HCT116 (cell line): ENCODE measurements at regions not wholly inside any gene's neighbourhood (a gene's known extent, or its start where the extent isn't known, plus 50 kb on each side); places are given as distances from the start of the nearest gene placed in this dataset.

Experiments
- EZH2 ChIP-seq: fragments of 200-600 bp; sonication (generic); IDR thresholded peaks from 2 replicates; pipeline ENCODE4 v1.6.1; 2017; ENCODE audit warnings: antibody characterized with exemption, mixed run types
- POLR2A ChIP-seq: IDR thresholded peaks from 2 replicates; pipeline ENCODE4 v1.7.0; 2011; ENCODE audit warnings: borderline replicate concordance; ENCODE audit not compliant: insufficient read depth, insufficient read length; ENCODE audit errors: extremely low read depth
- POLR2AphosphoS5 ChIP-seq: IDR thresholded peaks from 2 replicates; pipeline ENCODE4 v1.6.1; 2011; ENCODE audit warnings: mild to moderate bottlenecking, low read depth, low read length, moderate library complexity
- ZNF274 ChIP-seq: fragments of 200-500 bp; sonication (Bioruptor generic); IDR thresholded peaks from 2 replicates; pipeline ENCODE4 v1.6.1; 2014; ENCODE audit warnings: mild to moderate bottlenecking, low read depth, low read length, inconsistent platforms
- TF ChIP-seq, protein P1 (sequence below), 3 experiments: fragments of 200-600 bp in 1 of 3; sonication (generic) in 1 of 3; IDR thresholded peaks in 2 of 3; conservative IDR thresholded peaks in 1 of 3; 2 replicates each; pipeline ENCODE4 v1.5.1; 2012 to 2017; ENCODE audit warnings: low read depth in 2 of 3, low read length in 2 of 3, antibody characterized with exemption in 1 of 3, borderline replicate concordance in 1 of 3, control low read depth in 1 of 3, mild to moderate bottlenecking in 1 of 3, mixed read lengths in 1 of 3, mixed run types in 1 of 3, moderate library complexity in 1 of 3; ENCODE audit not compliant: insufficient read depth in 1 of 3
- TF ChIP-seq, protein P2 (sequence below): IDR thresholded peaks from 2 replicates; pipeline ENCODE4 v1.6.1; 2012

DNA sequence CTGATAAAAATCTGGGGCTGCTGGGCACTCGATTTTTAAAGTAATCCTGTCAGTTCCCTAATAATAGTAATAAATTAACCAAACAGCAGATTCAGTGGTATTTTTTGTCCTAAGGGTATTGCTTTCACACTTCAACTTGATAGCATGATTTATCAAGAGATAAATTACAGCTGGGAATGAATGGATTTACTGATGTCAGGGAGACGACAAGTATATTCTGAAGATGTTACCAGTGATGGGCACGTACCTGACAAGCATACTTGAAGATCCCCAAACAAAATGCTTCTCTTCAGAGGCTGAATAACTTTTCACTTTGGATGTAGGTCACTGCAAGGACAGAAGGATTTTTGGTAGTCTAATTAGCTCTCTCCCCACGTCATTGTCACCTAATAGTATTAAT is 82.0 kb downstream of the OLFM4 start:
- no peak for TF ChIP-seq POLR2AphosphoS5
- no peak for TF ChIP-seq POLR2A
- TF ChIP-seq, protein P1, sequence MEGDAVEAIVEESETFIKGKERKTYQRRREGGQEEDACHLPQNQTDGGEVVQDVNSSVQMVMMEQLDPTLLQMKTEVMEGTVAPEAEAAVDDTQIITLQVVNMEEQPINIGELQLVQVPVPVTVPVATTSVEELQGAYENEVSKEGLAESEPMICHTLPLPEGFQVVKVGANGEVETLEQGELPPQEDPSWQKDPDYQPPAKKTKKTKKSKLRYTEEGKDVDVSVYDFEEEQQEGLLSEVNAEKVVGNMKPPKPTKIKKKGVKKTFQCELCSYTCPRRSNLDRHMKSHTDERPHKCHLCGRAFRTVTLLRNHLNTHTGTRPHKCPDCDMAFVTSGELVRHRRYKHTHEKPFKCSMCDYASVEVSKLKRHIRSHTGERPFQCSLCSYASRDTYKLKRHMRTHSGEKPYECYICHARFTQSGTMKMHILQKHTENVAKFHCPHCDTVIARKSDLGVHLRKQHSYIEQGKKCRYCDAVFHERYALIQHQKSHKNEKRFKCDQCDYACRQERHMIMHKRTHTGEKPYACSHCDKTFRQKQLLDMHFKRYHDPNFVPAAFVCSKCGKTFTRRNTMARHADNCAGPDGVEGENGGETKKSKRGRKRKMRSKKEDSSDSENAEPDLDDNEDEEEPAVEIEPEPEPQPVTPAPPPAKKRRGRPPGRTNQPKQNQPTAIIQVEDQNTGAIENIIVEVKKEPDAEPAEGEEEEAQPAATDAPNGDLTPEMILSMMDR (IDR thresholded peaks at IDR 0.05 in 2 of 3, conservative IDR thresholded peaks at IDR 0.05 in 1 of 3; ENCODE audit: borderline replicate concordance in 1 of 3, insufficient read depth in 1 of 3, low read depth in 2 of 3, low read length in 2 of 3), result no peak
- TF ChIP-seq, protein P2, sequence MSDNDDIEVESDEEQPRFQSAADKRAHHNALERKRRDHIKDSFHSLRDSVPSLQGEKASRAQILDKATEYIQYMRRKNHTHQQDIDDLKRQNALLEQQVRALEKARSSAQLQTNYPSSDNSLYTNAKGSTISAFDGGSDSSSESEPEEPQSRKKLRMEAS, result no peak
- TF ChIP-seq EZH2, result no peak
- TF ChIP-seq ZNF274, result no peak
